HFF-Myc (cell line): ENCODE measurements at regions not wholly inside any gene's neighbourhood (a gene's known extent, or its start where the extent isn't known, plus 50 kb on each side); places are given as distances from the start of the nearest gene placed in this dataset.
"Not testable (repeated sequence)": the region's sequence is repeated elsewhere in the genome, so short reads cannot be mapped to it uniquely, and the experiment has no call there.

Experiments used
- DNase-seq: peaks from one replicate; pipeline ENCODE4 v3.0.0-alpha.2; 2011; ENCODE audit warnings: low read depth; ENCODE audit errors: extremely low read depth
- H3K4me3 ChIP-seq: replicated peaks from 2 replicates; pipeline ENCODE4 v1.5.1; 2011; ENCODE audit warnings: low read depth, mild to moderate bottlenecking, control low read depth, low read length

DNA sequence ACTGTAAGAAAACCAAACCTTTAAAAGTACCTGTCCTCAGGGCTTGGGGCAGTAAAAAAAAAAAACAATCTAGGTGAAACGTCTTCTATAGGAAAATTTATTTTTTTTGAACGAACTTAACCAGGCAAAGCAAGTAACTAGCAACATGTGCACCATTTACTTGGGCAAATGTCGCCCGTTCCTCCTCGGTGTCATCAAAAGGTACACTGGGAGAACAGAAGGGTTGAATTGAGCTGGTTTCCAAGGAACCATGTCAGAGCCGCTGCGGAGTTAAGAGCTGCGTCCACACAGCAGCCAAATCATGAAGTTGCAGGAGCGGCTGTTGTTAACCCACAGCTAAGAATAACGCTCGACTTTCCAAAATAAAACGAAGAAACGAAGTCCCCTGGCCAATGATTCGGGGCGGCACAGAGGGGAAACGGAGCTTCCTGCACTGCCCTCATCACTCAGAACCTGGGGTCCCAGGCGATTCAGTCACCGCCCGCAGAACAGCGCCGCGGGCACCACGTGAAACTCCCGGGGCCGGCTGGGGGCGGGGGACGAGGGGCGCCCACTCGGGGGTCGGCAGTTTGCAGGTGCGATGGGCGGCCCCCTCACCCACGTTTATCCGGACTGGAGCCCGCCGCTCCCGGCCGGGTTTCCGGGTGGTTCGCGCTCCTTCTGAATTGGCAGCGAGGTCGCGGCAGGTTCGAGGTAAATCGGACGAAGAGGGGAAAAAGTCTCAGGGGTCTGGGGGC is 53.6 kb upstream of the PLGLB1 start:
- H3K4me3 ChIP-seq: peak overlapping the region; percentile 51
- not testable (repeated sequence) for DNase-seq

GRCh38 chr2:87075791-87076252 is 54.2 kb upstream of the PLGLB1 start:
- not testable (repeated sequence) for DNase-seq

GRCh38 chr2:87076253-87077123 is 54.8 kb upstream of the PLGLB1 start:
- H3K4me3 ChIP-seq: peak overlapping the region; percentile 51
- peak; percentile 51 for DNase-seq

More at GRCh38 chr2:87075791-87076252, 54.2 kb upstream of the PLGLB1 start:
- peak overlapping the region; percentile 51 for H3K4me3 ChIP-seq

DNA sequence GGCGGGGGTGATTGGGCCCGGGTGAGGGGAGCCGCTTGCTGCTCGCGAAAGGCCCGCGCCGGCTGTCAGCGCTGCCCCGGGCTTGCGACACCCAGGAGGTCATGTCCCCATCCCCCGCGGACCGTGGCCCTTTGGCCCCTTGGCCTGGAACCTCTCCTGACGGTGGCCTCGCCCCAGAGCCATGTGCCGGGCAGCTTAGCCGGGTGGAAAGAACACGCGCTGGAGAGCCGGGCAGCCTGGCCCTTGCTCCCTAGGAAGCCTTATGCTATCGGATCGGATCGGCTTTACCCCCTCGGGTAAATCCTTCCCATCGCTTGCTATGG is 55.4 kb upstream of the PLGLB1 start:
- DNase-seq: not testable (repeated sequence)
- peak overlapping the region; percentile 51 for H3K4me3 ChIP-seq

DNA sequence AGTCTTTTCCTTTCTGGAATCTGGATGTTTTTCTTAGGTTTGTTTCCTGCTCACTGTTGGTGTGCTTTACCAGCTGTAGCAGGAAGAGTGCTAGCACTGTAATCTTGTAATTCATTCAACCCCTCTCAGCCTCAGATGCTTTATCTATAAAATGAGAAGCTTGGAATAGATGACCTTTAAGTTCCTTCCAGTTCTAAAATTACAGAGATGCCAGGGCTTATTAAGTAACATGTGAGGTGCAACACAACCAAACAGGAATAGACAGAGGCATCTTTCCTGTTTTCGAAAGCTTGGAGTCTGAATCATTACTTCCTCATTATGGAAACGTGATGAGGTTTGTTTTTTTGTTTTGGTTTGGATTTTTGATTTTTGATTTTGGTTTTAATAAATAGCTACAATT is 60.1 kb upstream of the PLGLB1 start:
- not testable (repeated sequence) for H3K4me3 ChIP-seq, DNase-seq

- not testable (repeated sequence) for H3K4me3 ChIP-seq, DNase-seq
Measured at GRCh38 chr2:87088079-87088478, 66.4 kb upstream of the PLGLB1 start.

- DNase-seq, H3K4me3 ChIP-seq: not testable (repeated sequence)
Measured at GRCh38 chr2:87089401-87089800, 67.8 kb upstream of the PLGLB1 start.

DNA sequence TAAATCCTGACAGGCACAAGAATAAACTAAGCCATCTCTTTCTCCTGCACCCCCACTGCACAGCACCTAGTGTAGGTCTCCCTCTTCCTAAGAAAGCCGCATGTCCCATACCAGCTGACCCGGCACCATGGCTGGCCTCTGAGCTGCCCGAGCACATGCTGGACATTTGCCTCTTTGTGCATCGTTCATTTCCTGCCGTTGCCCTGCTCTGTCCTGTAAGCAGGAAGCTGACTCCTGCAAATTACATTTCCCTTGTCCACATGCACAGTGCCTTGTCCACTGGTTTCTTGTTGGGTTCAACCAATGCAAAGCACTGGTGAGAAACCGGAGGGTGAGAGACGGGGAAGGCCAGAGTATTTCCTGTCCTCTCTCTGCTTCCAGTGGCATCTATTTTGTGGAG is 71.6 kb upstream of the PLGLB1 start:
- not testable (repeated sequence) for DNase-seq, H3K4me3 ChIP-seq

GRCh38 chr2:87093937-87094529 is 72.4 kb upstream of the PLGLB1 start:
- not testable (repeated sequence) for DNase-seq, H3K4me3 ChIP-seq

DNA sequence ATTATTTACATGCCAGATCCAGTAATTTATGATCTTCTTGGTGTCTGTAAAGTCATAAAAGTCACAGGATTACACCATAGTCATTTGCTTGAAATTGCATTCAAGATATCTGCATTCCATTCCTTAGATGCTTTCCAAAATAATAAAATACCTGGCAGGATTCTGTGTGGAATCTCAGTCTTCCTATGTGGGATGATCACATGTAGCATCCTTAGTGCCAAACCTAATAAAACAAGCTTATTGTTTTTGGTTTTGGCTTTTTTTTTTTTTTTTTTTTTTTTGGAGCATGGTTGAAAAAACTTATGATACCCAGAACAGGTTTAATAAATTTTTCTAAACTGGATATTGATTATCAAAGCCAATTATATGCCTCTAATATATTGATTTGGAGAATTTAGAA is 74.2 kb upstream of the PLGLB1 start:
- not testable (repeated sequence) for H3K4me3 ChIP-seq, DNase-seq

DNA sequence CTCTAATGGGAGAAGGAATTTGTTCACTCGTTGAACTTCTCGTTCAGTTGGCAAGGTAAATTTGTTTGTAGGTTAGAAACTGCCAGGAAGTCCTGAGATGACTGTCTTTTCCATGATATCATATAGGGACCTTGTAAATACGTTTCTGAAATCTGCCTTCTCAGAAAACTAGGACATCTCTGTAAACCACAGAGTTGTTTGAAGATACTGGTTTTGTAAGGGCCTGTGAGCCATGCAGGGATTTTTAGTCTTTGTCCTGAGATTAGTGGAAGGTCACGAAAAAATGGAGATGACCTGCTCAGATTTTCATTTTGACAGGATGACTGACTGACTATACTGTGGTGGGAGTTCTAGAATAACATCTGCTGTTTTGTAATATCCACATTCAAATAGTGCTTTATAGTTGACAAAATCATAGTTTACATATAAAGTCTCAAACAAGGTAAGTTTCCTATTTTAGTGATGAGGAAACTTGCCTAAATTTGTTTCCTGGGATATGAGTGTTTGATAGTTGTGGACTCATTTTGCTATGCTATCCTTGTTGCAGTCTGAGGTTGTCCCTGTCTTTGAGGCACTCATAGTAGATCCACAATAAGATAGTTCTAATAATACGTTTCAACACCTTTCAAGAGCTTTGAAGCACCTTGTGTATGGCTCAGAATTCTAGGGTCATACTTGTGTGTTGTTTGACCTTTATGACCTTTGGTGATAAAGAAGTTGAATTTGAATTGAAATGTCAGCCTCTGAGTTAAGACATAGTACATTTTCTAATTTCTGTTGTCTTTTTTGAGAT is 107.3 kb upstream of the PLGLB1 start:
- not testable (repeated sequence) for DNase-seq, H3K4me3 ChIP-seq

DNA sequence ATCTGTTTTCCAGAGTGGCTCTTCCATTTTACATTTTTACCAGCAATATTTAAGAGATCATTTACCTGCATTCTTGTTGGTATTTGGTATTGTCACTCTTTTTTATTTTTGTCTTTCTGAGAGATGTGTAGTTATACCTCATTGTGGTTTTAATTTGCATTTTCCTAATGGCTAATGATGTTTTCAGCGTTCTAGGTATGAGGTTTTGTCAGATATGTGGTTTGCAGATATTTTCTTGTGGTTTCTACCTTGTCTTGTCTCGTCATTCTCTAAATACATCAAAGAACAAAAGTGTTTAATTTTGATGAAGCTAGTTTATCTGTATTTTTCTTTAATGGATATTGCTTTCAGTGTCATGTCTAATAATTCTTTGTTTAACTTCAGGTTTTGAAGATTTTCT is 110.9 kb upstream of the PLGLB1 start:
- not testable (repeated sequence) for DNase-seq, H3K4me3 ChIP-seq

DNA sequence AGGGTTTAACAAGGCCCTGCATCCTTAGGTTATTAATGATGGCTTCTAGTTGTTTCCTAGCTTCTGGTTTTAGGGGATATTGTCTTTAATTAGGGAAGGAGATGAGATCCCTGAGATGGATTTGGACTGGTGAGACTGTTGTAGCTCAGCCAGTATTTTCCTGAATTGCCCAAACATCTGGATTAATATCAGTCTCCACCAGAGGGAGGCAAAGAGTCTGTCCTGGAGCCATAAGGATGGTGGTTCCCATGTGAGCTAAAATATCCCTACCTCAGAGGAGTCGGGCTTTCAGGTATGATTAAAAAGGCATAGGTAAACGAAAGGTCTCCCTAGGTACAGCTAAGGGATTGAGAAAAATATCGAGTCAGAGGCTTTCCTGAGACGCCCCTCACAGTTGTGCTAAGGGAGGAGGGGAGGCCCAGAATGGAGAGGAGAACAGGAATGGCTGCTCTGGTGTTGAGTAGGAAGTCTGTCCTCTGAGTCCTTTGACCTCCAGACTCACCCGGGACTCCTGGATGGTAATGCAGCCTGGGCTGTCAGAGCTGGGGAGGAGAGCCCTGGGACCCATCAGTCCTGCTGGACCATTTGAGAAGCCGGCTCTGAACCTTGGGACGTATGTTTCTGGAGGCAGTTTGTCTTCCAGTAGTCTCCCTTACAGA is 130.3 kb upstream of the PLGLB1 start:
- not testable (repeated sequence) for H3K4me3 ChIP-seq, DNase-seq

DNA sequence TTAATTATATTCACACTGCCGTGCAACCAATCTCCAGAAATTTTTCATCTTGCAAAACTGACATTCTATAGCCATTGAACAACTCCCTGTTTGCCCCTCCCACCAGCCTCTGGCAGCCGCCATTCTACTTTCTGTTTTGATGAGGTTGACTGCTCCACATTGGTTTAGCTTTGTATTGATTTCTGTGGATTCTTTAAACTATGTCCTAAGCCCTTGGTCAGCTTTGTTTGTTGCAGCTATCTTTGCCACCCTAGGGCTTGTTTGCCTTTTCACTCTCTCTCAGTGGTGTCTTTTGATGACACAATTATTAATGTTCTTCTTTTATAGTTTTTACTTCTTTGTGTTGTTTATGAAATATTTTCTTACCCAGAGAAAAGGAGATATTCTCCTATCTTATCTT is 152.8 kb upstream of the PLGLB1 start:
- not testable (repeated sequence) for H3K4me3 ChIP-seq, DNase-seq

DNA sequence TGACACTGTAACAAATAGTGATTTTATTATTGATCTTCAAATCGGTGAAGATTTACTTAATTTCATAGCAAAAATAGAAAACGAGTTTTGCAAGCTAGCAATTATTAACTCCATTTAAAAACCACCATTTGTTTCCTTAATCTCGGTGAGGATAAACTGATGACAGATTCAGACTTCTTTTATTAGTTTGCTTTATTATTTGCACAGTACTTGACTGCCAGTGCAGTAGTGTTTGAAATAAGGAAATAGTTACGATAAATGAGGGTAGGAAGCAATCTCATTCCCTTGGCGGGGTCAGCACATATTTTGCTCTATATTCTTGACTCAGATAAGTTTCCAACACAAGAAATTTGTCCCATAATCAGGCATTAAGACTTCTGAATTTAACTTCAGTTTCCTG is 161.7 kb upstream of the PLGLB1 start:
- not testable (repeated sequence) for H3K4me3 ChIP-seq, DNase-seq

DNA sequence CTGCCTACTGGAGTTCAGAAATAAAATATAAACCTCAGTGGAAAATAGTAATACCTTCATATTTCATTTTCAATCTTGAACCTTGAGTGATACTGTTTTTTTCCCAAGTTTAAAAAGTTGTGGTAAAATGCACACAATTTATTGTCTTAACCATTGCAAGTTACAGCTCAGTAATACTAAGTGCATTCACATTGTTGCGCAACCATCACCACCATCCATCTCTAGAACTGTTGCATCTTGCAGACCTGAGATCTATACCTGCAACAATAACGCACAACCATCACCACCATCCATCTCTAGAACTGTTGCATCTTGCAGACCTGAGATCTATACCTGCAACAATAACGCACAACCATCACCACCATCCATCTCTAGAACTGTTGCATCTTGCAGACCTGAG is 162.6 kb upstream of the PLGLB1 start:
- DNase-seq, H3K4me3 ChIP-seq: not testable (repeated sequence)

GRCh38 chr2:87189214-87189613 is 167.6 kb upstream of the PLGLB1 start:
- not testable (repeated sequence) for DNase-seq, H3K4me3 ChIP-seq

DNA sequence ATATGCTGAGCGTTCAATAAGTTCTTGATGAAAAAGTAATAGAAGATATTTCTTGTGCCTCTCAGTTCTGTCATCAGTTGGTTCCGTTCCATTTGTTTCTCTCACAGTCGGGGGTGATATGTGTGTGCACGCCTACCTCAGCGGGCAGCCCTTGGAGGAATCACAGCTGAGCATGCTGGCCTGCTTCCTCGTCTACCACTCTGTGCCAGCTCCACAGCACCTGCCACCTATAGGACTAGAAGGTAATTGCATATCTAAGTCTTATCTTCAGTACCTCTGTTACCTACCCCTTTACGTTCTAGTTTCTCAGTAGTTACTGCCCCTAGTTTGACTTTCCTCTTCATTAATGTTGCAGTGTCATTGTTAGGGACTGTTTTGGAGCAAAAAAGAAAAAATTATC is 171.7 kb upstream of the PLGLB1 start:
- not testable (repeated sequence) for DNase-seq, H3K4me3 ChIP-seq
